HG02970 (cell line): ENCODE measurements at regions not wholly inside any gene's neighbourhood (a gene's known extent, or its start where the extent isn't known, plus 50 kb on each side); places are given as distances from the start of the nearest gene placed in this dataset.
"Not testable (repeated sequence)": the region's sequence is repeated elsewhere in the genome, so short reads cannot be mapped to it uniquely, and the experiment has no call there.

Experiments used
- ATAC-seq: cut with Tn5 transposase; IDR thresholded peaks from one replicate; pipeline ENCODE4 v1.9.1; 2021; ENCODE audit warnings: mild to moderate bottlenecking, moderate library complexity, moderate number of reproducible peaks; ENCODE audit not compliant: unreplicated experiment, low FRiP score

DNA sequence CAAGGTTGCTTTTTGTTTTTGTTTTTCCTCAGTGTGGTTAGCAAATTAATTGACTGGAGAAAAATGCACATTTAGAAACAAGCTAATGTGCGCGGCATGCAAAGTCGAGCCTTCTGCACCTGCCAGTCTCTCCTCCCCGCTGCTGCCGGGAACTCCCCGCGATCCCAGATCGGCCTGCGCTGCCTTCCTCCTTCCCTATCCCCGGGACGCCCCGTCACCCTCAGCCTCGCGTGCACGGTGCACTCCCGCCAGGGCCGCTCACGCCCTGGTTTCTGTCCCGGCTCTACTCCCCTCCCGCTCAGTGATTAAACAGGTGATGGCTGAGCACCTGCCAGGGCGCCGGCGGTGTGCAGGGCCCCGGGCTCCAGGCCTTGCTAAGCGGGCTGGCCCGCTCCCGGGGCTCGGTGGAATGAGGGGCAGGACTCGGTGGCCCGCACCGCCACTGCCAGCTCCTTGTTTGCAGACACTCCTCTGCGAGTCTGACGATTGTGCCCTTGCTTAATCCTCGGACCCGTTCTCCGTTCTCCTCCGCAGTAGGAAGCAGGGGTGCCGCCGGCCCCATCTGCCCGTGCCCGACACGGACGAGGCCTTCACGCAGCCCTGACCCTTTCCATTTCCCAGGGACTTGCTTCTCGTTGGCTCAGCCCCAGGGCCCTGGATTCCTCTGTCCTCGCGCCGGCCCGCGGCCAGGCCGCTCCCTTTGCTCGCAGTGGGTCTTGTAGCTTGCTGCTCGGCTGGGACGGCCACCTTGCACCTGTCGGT is 143.4 kb downstream of the TRIML1 start:
- ATAC-seq: no peak

DNA sequence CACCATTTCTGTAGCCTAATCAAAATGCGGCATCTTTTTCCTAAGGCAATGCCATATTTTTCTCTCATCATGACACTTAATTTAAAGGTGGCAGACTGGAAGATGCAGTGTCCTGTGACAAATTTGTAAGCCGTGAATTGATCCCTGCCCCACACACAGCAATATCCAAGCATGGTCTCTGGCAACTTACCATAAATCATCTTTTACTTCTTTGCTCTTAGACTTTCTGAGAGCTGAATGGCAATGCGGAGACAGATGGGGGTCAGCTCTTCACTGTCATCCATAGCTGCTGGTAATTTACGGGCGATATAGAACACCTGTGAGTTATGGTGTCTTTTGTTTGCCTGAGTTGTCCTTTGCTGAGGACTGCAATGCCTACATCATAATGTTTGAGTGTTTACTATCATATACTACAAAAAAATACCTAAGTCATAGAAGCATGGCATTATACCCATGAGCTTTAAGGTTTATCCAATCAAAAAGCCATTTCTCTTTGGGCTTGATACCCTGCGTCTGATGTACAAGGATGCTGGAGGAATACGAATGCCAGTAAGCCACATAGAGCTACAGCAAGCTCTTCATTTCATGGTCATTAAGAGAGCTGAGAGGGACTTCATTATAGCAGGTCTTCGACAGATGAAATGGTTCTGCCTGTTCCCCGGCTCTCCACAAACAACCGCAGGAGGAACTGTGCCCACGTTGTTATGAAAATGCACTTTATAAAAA is 148.1 kb downstream of the TRIML1 start:
- ATAC-seq: no peak

DNA sequence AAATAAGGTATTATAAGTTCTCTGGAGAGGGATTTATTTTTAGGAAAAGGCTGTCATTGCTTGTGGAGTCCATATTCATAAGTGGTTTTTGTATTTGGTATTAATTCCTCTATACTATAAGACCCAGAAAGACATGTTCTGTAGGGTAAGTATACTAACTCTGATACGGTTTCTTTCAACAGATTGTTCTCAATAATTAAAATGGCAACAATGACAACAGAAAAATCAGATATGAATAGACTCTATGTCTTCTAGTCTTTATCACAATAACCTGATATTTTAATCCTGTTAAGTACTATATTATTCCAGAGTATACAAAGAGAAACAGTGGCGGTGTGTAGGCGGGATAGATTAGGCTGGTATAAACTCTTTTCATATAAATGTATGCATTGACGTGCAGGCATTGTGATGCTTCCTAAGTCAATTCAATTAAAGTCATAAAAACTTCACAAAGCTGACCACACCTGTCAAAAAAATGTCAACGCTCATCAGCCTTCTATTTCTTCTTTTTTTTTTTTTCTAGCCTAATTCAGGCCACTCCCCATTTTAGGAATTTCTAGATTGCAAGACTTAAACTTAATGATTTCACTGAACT is 150.4 kb downstream of the TRIML1 start:
- no peak for ATAC-seq

GRCh38 chr4:188295899-188296298 is 156.7 kb downstream of the TRIML1 start:
- ATAC-seq: no peak

GRCh38 chr4:188296331-188296730 is 157.1 kb downstream of the TRIML1 start:
- ATAC-seq: no peak

GRCh38 chr4:188297873-188298272 is 158.6 kb downstream of the TRIML1 start:
- no peak for ATAC-seq

DNA sequence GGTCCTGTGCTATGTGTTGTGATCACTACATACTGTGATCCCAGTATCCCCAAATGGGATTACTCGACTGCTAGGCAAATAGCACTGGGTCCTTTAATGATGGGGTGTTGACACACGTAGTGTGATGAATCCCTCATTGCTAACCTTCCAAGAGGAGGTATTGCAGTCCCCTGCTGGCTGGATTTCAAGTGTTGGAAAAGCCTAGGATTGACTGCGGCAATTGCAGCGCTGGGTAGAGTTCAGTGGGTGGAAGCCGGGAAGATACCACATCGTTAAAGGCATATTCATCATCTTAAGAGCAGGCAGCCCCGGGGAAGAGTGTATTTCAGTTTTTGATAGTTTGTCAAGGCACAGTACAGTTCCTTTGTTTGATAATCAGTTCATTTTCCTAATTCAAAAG is 159.9 kb downstream of the TRIML1 start:
- ATAC-seq: no peak

GRCh38 chr4:188300385-188300784 is 161.1 kb downstream of the TRIML1 start:
- no peak for ATAC-seq

GRCh38 chr4:188305690-188306089 is 166.4 kb downstream of the TRIML1 start:
- no peak for ATAC-seq

GRCh38 chr4:188307591-188307990 is 168.3 kb downstream of the TRIML1 start:
- ATAC-seq: no peak

DNA sequence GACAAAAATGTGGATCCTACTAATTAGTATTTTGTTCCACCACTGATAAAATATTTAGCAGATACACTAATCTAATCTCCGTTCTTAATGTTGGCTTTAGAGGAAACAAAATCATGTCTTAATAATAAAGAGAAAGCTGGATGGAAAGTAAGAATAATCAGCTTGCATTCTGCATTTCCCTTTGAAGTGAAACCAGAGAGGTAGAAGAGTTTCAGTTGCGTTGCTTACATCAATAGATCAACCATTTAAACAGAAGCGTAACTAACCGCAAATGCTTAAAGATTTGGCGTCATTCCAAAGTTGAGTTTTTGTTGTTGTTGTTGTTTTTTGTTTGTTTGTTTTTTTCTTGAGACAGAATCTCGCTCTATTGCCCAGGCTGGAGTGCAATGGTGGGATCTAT is 168.9 kb downstream of the TRIML1 start:
- no peak for ATAC-seq

GRCh38 chr4:188316391-188316790 is 177.2 kb downstream of the TRIML1 start:
- ATAC-seq: no peak

- no peak for ATAC-seq
These were observed 189.7 kb downstream of the TRIML1 start for GRCh38 chr4:188328966-188329365.

DNA sequence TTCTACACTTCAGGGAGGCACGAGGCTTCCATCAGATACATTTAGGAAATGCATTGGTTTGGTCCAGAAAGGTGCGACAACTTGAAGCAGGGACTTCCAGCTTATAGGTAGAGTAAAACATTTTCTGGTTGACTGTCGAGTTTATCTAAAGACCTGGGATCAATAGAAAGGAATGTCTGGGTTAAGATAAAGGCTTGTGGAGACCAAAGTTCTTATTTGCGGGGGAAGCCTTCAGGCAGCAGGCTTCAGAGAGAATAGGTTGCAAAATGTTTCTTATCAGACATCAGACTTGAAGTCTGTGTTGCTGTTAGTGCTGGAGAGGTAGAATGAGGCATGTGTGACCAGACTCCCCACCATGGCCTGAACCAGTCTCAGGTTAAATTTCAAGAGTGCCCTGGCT is 190.3 kb downstream of the TRIML1 start:
- no peak for ATAC-seq

GRCh38 chr4:188332265-188332664 is 193.0 kb downstream of the TRIML1 start:
- ATAC-seq: no peak

GRCh38 chr4:188336891-188337290 is 197.7 kb downstream of the TRIML1 start:
- no peak for ATAC-seq

GRCh38 chr4:188341428-188341827 is 202.2 kb downstream of the TRIML1 start:
- ATAC-seq: no peak

DNA sequence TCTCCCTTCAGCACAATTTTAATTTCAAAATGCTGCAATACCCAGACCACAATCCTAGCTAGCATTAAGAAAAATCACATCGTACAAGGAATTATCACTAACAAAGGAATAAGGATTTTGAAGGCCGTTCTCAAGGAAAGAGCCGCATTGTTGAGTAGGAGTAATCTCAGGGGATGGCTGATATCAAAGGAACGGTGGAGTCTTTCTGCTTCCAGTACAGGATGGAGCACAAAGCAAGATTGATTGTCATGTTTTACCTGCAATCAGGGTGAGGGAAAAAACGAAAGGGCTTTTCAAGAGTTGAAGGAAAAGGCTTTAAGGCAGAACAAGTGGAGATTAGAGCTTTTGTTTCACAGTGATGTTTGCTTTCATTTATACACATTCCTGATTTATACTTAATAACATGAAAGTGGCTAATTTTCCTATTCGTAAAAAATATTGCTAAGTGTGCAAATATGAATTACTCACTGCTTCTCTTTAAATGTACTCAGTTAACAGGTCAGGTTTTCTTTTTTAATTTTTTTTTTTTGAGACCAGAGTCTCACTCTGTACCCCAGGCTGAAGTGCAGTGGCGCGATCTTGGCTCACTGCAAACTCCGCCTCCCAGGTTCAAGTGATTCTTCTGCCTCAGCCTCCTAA is 207.0 kb downstream of the TRIML1 start:
- no peak for ATAC-seq

GRCh38 chr4:188347339-188347738 is 208.1 kb downstream of the TRIML1 start:
- ATAC-seq: no peak

DNA sequence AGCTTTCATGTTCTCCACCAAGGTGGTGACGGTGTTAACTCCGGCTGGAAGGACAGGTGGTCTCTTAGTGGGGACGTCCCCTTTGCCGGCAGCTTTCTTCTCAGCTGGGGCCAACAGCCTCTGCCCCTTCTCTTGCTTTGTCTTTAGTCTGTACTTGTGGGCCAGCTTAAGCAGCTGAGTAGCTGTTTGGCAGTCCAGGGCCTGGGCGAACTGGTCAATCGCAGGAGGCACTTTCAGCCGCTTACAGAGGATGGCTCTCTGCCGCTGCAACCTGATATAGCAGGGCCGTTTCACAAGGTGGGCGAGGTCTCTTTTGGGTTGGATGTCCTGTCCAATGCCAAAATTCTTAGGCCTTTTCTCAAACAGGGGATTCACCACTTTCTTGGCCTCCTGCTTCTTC is 210.3 kb downstream of the TRIML1 start:
- ATAC-seq: not testable (repeated sequence)

- no peak for ATAC-seq
These were observed 224.0 kb downstream of the TRIML1 start for GRCh38 chr4:188363196-188363595.
